ENCODE measurements at regions not wholly inside any gene's neighbourhood (a gene's known extent, or its start where the extent isn't known, plus 50 kb on each side); places are given as distances from the start of the nearest gene placed in this dataset.
"Not testable (repeated sequence)": the region's sequence is repeated elsewhere in the genome, so short reads cannot be mapped to it uniquely, and the experiment has no call there.

GRCh38 chrX:34841205-34841604, 101.4 kb upstream of the FAM47B start:
- TF ChIP-seq EP300 (IDR thresholded peaks at IDR 0.05; ENCODE audit: low read depth in 2 of 2, low read length in 2 of 2); EP300 (CRISPR knock-in tag; IDR thresholded peaks at IDR 0.05; ENCODE audit: borderline replicate concordance); FOXM1 (CRISPR knock-in tag; IDR thresholded peaks at IDR 0.05); ZNF18 (CRISPR knock-in tag; IDR thresholded peaks at IDR 0.05; ENCODE audit: insufficient replicate concordance); POLR2AphosphoS5 (IDR thresholded peaks at IDR 0.05; ENCODE audit: low read depth, low read length); REL (CRISPR knock-in tag; conservative IDR thresholded peaks at IDR 0.05); HNRNPK (IDR thresholded peaks at IDR 0.05; ENCODE audit: low read depth, low read length, poor library complexity, severe bottlenecking); BRD4 (CRISPR knock-in tag; IDR thresholded peaks at IDR 0.05); FOXJ3 (CRISPR knock-in tag; IDR thresholded peaks at IDR 0.05; ENCODE audit: borderline replicate concordance); NFYC (CRISPR knock-in tag; IDR thresholded peaks at IDR 0.05); POLR2A (IDR thresholded peaks at IDR 0.05; ENCODE audit: insufficient read depth in 1 of 2, low read depth in 2 of 2, low read length in 2 of 2); ARNT (IDR thresholded peaks at IDR 0.05); ZNF766 (CRISPR knock-in tag; IDR thresholded peaks at IDR 0.05; ENCODE audit: borderline replicate concordance): not testable (repeated sequence)

Data from HepG2 (cell line).